PC-9 (cell line): ENCODE measurements at regions not wholly inside any gene's neighbourhood (a gene's known extent, or its start where the extent isn't known, plus 50 kb on each side); places are given as distances from the start of the nearest gene placed in this dataset.

Experiments used
- CTCF ChIP-seq: fragments of 200-600 bp; sonication (generic); conservative IDR thresholded peaks from 2 replicates; pipeline ENCODE4 v1.6.1; 2017; ENCODE audit warnings: mixed run types, antibody characterized with exemption, mild to moderate bottlenecking, moderate library complexity
- EZH2 ChIP-seq: fragments of 200-600 bp; sonication (generic); IDR thresholded peaks from 2 replicates; pipeline ENCODE4 v1.8.0; 2017; ENCODE audit warnings: antibody characterized with exemption, low read depth

- TF ChIP-seq EZH2 (no peak), CTCF (no peak)
Observed at GRCh38 chr3:88955274-88955673, 152.1 kb upstream of the EPHA3 start.
